NCI-H345 treated with DMSO at 0.1 percent for 48 hours (cell line): ENCODE measurements at regions not wholly inside any gene's neighbourhood (a gene's known extent, or its start where the extent isn't known, plus 50 kb on each side); places are given as distances from the start of the nearest gene placed in this dataset.

Experiments
- DNase-seq: peaks from one replicate; lab custom pipeline; 2025; ENCODE audit not compliant: unreplicated experiment; lab: John Stamatoyannopoulos, UW

GRCh38 chr1:56395776-56396175 is 183.6 kb downstream of the PLPP3 start:
- DNase-seq, result no peak

- DNase-seq, result no peak
Observed at GRCh38 chr1:56394298-56394697, 185.1 kb downstream of the PLPP3 start.

- DNase-seq, result no peak
Observed at GRCh38 chr1:56390934-56391731, 188.2 kb downstream of the PLPP3 start.

GRCh38 chr1:56390232-56390867 is 189.0 kb downstream of the PLPP3 start:
- DNase-seq, result no peak

- DNase-seq, result no peak
Observed at GRCh38 chr1:56389813-56390212, 189.6 kb downstream of the PLPP3 start.

- DNase-seq, result no peak
Observed at GRCh38 chr1:56387071-56387740, 192.2 kb downstream of the PLPP3 start.

GRCh38 chr1:56385314-56385713 is 194.0 kb downstream of the PLPP3 start:
- no peak for DNase-seq

- no peak for DNase-seq
Observed at GRCh38 chr1:56382929-56383328, 196.4 kb downstream of the PLPP3 start.

- DNase-seq, result no peak
Observed at GRCh38 chr1:56380531-56380930, 198.8 kb downstream of the PLPP3 start.

- no peak for DNase-seq
Observed at GRCh38 chr1:56378341-56379070, 200.9 kb downstream of the PLPP3 start.

- DNase-seq, result no peak
Observed at GRCh38 chr1:56377431-56377830, 201.9 kb downstream of the PLPP3 start.

GRCh38 chr1:56376188-56376984 is 203.0 kb downstream of the PLPP3 start:
- no peak for DNase-seq

- DNase-seq, result no peak
Observed at GRCh38 chr1:56375326-56375804, 204.0 kb downstream of the PLPP3 start.

GRCh38 chr1:56374026-56374974 is 205.1 kb downstream of the PLPP3 start:
- DNase-seq, result no peak

- no peak for DNase-seq
Observed at GRCh38 chr1:56370513-56370912, 208.8 kb downstream of the PLPP3 start.

GRCh38 chr1:56363007-56363770 is 216.2 kb downstream of the PLPP3 start:
- DNase-seq, result no peak

GRCh38 chr1:56360021-56360420 is 219.3 kb downstream of the PLPP3 start:
- no peak for DNase-seq

GRCh38 chr1:56359056-56359455 is 220.3 kb downstream of the PLPP3 start:
- DNase-seq, result no peak
